ENCODE measurements at regions not wholly inside any gene's neighbourhood (a gene's known extent, or its start where the extent isn't known, plus 50 kb on each side); places are given as distances from the start of the nearest gene placed in this dataset.

GRCh38 chr22:33129621-33130020 is 71.4 kb upstream of the SYN3 start:
- ChIA-PET POLR2A (no interaction called here), CTCF (no interaction called here)
- dilution Hi-C loops (cut with MboI; ENCODE audit: extremely low pct_ligation_motif_present, low sequenced_read_pairs) (no loop called here), intact Hi-C loops (cut with micrococcal nuclease) (no loop called here)
- no peaks in the 10 kb centered on the region for H3K4me1 ChIP-seq (ENCODE audit: control insufficient read depth, extremely low read depth, insufficient read depth, low read length)
- H3K4me3 ChIP-seq (replicated peaks in 1 of 3; ENCODE audit: insufficient read depth in 1 of 3, low read depth in 1 of 3, low read length in 3 of 3): no peak overlapping the region
- no peak overlapping the region for H3K9ac ChIP-seq (replicated peaks; ENCODE audit: extremely low read depth, insufficient read depth, low read length)
- no peaks in the 10 kb centered on the region for H3K79me2 ChIP-seq (ENCODE audit: control insufficient read depth, insufficient read depth, low read length)
- no peaks in the 10 kb centered on the region for H3K27me3 ChIP-seq (ENCODE audit: control insufficient read depth in 2 of 2, insufficient read depth in 2 of 2, low read length in 2 of 2)
- no peaks in the 10 kb centered on the region for H4K20me1 ChIP-seq (replicated peaks; ENCODE audit: control insufficient read depth, extremely low read depth, insufficient read depth, low read length)
- TF ChIP-seq POLR2A (IDR thresholded peaks at IDR 0.05; ENCODE audit: low read depth, low read length) (no peak), JUN (IDR thresholded peaks at IDR 0.05; ENCODE audit: borderline replicate concordance, insufficient read depth, insufficient read length, low read depth) (no peak), MYC (IDR thresholded peaks at IDR 0.05; ENCODE audit: low read depth, low read length) (no peak), CTCF (IDR thresholded peaks at IDR 0.05; ENCODE audit: extremely low read depth in 1 of 2, insufficient read depth in 1 of 2, low read depth in 1 of 2, low read length in 2 of 2) (no peak), EZH2 (IDR thresholded peaks at IDR 0.05; ENCODE audit: borderline replicate concordance, low read depth, low read length, severe bottlenecking) (no peak), POLR2AphosphoS5 (IDR thresholded peaks at IDR 0.05; ENCODE audit: insufficient read depth, low read depth, low read length) (no peak), FOS (IDR thresholded peaks at IDR 0.05; ENCODE audit: borderline replicate concordance, insufficient read depth, low read length) (no peak), GATA2 (IDR thresholded peaks at IDR 0.05; ENCODE audit: insufficient read depth, insufficient read length, low read depth, low read length) (no peak)
- TF ChIP-seq, protein P1, sequence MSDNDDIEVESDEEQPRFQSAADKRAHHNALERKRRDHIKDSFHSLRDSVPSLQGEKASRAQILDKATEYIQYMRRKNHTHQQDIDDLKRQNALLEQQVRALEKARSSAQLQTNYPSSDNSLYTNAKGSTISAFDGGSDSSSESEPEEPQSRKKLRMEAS (IDR thresholded peaks at IDR 0.05; ENCODE audit: insufficient read depth, insufficient read length): no peak
- H3K9me3 ChIP-seq (replicated peaks; ENCODE audit: control insufficient read depth, insufficient read depth, low read length): no peaks in the 10 kb centered on the region
- no peaks in the 10 kb centered on the region for H3K9me1 ChIP-seq (replicated peaks; ENCODE audit: control insufficient read depth, extremely low read depth, insufficient read depth, low read length)
- H2AFZ ChIP-seq (ENCODE audit: low read depth, low read length): no peak overlapping the region
- no TSS peak for BruUV-seq (replicated peaks)
- H3K4me2 ChIP-seq (ENCODE audit: insufficient read depth, low read length): no peak overlapping the region
- no peaks in the 10 kb centered on the region for H3K36me3 ChIP-seq (ENCODE audit: control insufficient read depth in 2 of 2, extremely low read depth in 1 of 2, insufficient read depth in 2 of 2, low read length in 2 of 2)
- no peak overlapping the region for H3K27ac ChIP-seq (ENCODE audit: insufficient read depth, low read depth, low read length)
- no peak for DNase-seq (ENCODE audit: low read depth, low spot score)
- no peak for FAIRE-seq

All from endothelial cell of umbilical vein (primary cell).